Ishikawa (cell line): ENCODE measurements at regions not wholly inside any gene's neighbourhood (a gene's known extent, or its start where the extent isn't known, plus 50 kb on each side); places are given as distances from the start of the nearest gene placed in this dataset.

ENCODE experiments used
- CEBPB ChIP-seq: IDR thresholded peaks from 2 replicates; pipeline ENCODE4 v1.6.1; 2012
- CREB1 ChIP-seq: IDR thresholded peaks from 2 replicates; pipeline ENCODE4 v1.6.1; 2012; ENCODE audit warnings: low read depth
- EGR1 ChIP-seq: IDR thresholded peaks from 2 replicates; pipeline ENCODE4 v1.6.1; 2012
- EP300 ChIP-seq: IDR thresholded peaks from 2 replicates; pipeline ENCODE4 v1.6.1; 2012; ENCODE audit warnings: borderline replicate concordance
- FOXM1 ChIP-seq: IDR thresholded peaks from 2 replicates; pipeline ENCODE4 v1.6.1; 2012; ENCODE audit warnings: low read depth, borderline replicate concordance
- NFIC ChIP-seq: IDR thresholded peaks from 2 replicates; pipeline ENCODE4 v1.6.1; 2012
- RAD21 ChIP-seq: IDR thresholded peaks from 2 replicates; pipeline ENCODE4 v1.6.1; 2012; ENCODE audit warnings: low read depth
- TAF1 ChIP-seq: IDR thresholded peaks from 2 replicates; pipeline ENCODE4 v1.6.1; 2012; ENCODE audit warnings: low read depth, mild to moderate bottlenecking
- TCF12 ChIP-seq: IDR thresholded peaks from 2 replicates; pipeline ENCODE4 v1.6.1; 2012; ENCODE audit warnings: low read depth
- TEAD4 ChIP-seq: IDR thresholded peaks from 2 replicates; pipeline ENCODE4 v1.6.1; 2012
- YY1 ChIP-seq: IDR thresholded peaks from 2 replicates; pipeline ENCODE4 v1.6.1; 2012; ENCODE audit warnings: low read depth
- ZBTB7A ChIP-seq: IDR thresholded peaks from 2 replicates; pipeline ENCODE4 v1.6.1; 2012; ENCODE audit warnings: low read depth
- TF ChIP-seq, protein P1 (sequence below): IDR thresholded peaks from 2 replicates; pipeline ENCODE4 v1.6.1; 2012
- TF ChIP-seq, protein P2 (sequence below): IDR thresholded peaks from 2 replicates; pipeline ENCODE4 v1.6.1; 2012; ENCODE audit warnings: low read depth, mild to moderate bottlenecking
- TF ChIP-seq, protein P3 (sequence below): IDR thresholded peaks from 2 replicates; pipeline ENCODE4 v1.6.1; 2012

DNA sequence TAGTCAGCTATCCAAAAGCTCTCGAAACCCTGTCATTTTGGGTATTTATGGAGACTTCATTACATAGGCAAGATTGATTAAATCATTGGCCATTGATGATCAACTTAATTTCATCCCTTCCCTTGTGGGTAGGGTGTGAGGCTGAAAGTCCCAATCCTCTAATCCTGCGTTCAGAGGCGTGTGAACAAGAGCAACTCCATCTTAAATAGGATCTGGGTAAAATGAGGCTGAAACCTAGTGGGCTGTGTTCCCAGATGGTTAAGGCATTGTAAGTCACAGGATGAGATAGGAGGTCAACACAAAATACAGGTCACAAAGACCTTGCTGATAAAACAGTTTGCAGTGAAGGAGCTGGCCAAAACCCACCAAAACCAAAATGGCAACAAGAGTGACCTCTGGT is 641.7 kb upstream of the GJE1 start:
- TF ChIP-seq EP300 (no peak), TEAD4 (no peak), TCF12 (no peak), CREB1 (no peak), EGR1 (no peak)
- TF ChIP-seq, protein P1, sequence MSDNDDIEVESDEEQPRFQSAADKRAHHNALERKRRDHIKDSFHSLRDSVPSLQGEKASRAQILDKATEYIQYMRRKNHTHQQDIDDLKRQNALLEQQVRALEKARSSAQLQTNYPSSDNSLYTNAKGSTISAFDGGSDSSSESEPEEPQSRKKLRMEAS: no peak
- TF ChIP-seq, protein P2, sequence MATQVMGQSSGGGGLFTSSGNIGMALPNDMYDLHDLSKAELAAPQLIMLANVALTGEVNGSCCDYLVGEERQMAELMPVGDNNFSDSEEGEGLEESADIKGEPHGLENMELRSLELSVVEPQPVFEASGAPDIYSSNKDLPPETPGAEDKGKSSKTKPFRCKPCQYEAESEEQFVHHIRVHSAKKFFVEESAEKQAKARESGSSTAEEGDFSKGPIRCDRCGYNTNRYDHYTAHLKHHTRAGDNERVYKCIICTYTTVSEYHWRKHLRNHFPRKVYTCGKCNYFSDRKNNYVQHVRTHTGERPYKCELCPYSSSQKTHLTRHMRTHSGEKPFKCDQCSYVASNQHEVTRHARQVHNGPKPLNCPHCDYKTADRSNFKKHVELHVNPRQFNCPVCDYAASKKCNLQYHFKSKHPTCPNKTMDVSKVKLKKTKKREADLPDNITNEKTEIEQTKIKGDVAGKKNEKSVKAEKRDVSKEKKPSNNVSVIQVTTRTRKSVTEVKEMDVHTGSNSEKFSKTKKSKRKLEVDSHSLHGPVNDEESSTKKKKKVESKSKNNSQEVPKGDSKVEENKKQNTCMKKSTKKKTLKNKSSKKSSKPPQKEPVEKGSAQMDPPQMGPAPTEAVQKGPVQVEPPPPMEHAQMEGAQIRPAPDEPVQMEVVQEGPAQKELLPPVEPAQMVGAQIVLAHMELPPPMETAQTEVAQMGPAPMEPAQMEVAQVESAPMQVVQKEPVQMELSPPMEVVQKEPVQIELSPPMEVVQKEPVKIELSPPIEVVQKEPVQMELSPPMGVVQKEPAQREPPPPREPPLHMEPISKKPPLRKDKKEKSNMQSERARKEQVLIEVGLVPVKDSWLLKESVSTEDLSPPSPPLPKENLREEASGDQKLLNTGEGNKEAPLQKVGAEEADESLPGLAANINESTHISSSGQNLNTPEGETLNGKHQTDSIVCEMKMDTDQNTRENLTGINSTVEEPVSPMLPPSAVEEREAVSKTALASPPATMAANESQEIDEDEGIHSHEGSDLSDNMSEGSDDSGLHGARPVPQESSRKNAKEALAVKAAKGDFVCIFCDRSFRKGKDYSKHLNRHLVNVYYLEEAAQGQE: no peak
- TF ChIP-seq, protein P3, sequence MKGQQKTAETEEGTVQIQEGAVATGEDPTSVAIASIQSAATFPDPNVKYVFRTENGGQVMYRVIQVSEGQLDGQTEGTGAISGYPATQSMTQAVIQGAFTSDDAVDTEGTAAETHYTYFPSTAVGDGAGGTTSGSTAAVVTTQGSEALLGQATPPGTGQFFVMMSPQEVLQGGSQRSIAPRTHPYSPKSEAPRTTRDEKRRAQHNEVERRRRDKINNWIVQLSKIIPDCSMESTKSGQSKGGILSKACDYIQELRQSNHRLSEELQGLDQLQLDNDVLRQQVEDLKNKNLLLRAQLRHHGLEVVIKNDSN: no peak

DNA sequence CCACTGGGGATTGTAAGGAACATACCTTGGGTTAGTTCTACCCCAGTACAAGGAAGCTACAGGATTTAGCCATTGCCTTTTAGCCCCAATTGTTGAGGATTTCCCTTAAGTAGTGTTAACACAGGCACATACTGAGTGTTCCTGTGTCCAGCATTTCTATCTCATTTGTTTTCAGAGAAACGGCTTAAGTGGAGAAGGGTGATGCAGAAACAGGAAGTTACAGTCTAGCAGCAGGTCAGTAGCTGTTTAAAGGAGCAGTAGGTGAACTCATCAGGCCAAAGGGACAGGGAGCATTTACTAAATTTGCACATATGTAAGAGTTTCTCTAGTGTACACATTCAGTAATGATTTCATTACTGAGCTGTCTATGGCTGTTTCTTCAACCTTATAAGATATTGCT is 644.2 kb upstream of the GJE1 start:
- TF ChIP-seq EGR1 (no peak), RAD21 (no peak), FOXM1 (no peak)

DNA sequence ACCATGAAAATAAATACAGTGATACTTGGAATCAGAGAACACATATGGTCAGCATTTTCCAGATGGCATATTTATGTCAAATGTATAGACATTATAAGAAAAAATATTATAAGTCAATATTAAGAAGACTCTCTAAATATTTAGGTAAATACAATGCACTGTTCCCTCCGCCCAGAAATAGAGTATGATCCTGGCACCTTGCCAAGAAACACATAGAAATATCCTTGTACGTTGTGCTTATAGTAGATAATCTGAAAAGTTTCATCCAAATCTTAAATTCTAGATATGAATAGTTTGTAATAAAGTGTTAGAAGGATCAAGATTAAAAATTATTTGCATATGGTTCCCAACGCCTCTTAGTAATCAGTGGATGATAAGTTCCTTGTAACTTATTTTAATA is 645.8 kb upstream of the GJE1 start:
- TF ChIP-seq NFIC: peak; percentile 49
- no peak for TF ChIP-seq CREB1
- TF ChIP-seq CEBPB: no peak
- TF ChIP-seq, protein P1: no peak

DNA sequence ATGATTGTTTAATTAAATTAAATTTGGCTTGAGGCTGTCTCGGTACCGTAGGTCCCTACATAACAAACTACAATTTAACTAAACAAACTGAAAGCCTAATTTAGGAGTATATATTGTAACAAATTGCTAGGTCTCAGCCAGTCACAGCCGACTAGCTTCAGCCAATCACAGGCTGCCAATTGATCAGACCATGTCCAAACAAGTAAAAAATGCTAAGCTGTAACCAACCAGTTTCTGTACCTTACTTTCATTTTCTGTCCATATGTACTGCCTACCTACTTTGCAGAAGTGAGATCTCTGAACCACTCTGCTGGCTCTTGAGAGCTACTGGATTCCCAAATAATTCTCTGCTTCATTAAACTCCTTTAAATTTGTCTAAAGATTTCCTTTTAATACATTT is 648.0 kb upstream of the GJE1 start:
- TF ChIP-seq, protein P2: no peak
- TF ChIP-seq EP300: no peak
- no peak for TF ChIP-seq TAF1
- no peak for TF ChIP-seq TCF12

DNA sequence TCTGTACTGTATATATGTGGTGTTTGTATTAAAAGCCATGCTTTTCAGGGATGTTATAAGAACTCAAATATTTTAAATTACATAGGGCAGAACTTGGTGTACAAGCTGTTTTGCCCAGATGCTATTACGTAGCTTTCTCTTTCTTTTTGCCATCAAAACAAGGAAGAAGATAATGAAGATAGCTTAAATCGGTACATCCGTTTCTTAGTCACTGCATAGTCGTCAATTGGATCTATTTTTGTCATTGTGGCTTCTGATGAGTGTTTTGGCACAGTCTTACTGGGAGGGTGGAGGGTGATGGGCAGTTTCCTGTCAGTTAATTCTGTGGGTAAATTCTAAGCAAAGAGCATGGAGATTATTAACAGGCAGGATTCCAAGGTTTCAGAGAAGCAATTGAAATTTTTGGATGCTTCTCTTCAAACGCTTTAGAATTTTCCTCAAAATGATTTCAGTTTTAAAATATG is 649.1 kb upstream of the GJE1 start:
- TF ChIP-seq, protein P1: no peak
- TF ChIP-seq ZBTB7A: no peak
- no peak for TF ChIP-seq EP300
- TF ChIP-seq TAF1: no peak
- no peak for TF ChIP-seq CREB1
- TF ChIP-seq, protein P3: no peak
- TF ChIP-seq RAD21: no peak
- TF ChIP-seq TEAD4: no peak
- TF ChIP-seq, protein P2: no peak
- no peak for TF ChIP-seq EGR1
- TF ChIP-seq NFIC: no peak
- no peak for TF ChIP-seq CEBPB
- no peak for TF ChIP-seq TCF12
- TF ChIP-seq YY1: no peak
- no peak for TF ChIP-seq FOXM1
